BE2C (cell line): ENCODE measurements at regions not wholly inside any gene's neighbourhood (a gene's known extent, or its start where the extent isn't known, plus 50 kb on each side); places are given as distances from the start of the nearest gene placed in this dataset.

Experiments used
- DNase-seq: peaks from one replicate; pipeline ENCODE4 v3.0.0-alpha.2; 2020
- H3K27me3 ChIP-seq: fragments of 250-450 bp; sonication (Bioruptor Pico); 2 replicates; pipeline ENCODE4 v1.5.1; 2020; ENCODE audit warnings: mild to moderate bottlenecking
- H3K36me3 ChIP-seq: fragments of 250-450 bp; sonication (Bioruptor Pico); 2 replicates; pipeline ENCODE4 v1.5.1; 2020; ENCODE audit warnings: mild to moderate bottlenecking
- H3K4me1 ChIP-seq: fragments of 250-450 bp; sonication (Bioruptor Pico); 2 replicates; pipeline ENCODE4 v1.5.1; 2020
- H3K4me3 ChIP-seq: 2 replicates; pipeline ENCODE4 v1.5.1; 2011; ENCODE audit warnings: low read depth, low read length
- H3K9me3 ChIP-seq: fragments of 250-450 bp; sonication (Bioruptor Pico); 2 replicates; pipeline ENCODE4 v1.5.1; 2020
- TF ChIP-seq, protein P1 (sequence below): IDR thresholded peaks from 2 replicates; pipeline ENCODE4 v1.5.1; 2012; ENCODE audit warnings: mild to moderate bottlenecking, low read depth, low read length

DNA sequence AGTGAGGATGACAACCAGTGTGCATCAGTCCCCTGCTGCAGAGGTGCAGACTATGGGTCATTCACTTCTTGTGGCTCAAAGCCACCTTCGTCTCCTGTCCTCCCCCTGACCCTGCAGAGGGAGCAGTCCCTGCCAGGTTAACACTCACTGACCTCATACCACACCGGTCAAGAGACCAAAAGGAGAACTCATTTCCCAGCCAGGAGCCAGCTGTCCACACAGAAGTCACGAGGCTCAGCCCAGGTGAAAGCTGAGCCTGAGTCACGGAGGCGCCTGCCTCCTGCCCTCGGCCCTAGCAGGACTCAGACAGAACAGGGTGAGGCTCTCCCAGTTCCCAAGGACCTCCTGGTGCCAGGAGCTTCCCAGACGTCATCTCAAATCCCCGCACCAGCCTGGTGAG, 103.7 kb downstream of the MN1 start:
- Histone ChIP-seq H3K27me3 (peaks cover 16% of the 10 kb centered on the region), H3K4me1 (no peaks in the 10 kb centered on the region), H3K36me3 (no peaks in the 10 kb centered on the region), H3K9me3 (peaks cover 3% of the 10 kb centered on the region; the same call in 1 of the 2 replicates), H3K4me3 (no peak overlapping the region)
- TF ChIP-seq, protein P1, sequence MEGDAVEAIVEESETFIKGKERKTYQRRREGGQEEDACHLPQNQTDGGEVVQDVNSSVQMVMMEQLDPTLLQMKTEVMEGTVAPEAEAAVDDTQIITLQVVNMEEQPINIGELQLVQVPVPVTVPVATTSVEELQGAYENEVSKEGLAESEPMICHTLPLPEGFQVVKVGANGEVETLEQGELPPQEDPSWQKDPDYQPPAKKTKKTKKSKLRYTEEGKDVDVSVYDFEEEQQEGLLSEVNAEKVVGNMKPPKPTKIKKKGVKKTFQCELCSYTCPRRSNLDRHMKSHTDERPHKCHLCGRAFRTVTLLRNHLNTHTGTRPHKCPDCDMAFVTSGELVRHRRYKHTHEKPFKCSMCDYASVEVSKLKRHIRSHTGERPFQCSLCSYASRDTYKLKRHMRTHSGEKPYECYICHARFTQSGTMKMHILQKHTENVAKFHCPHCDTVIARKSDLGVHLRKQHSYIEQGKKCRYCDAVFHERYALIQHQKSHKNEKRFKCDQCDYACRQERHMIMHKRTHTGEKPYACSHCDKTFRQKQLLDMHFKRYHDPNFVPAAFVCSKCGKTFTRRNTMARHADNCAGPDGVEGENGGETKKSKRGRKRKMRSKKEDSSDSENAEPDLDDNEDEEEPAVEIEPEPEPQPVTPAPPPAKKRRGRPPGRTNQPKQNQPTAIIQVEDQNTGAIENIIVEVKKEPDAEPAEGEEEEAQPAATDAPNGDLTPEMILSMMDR = no peak
- no peak for DNase-seq
